IPS-15b (cell line): ENCODE measurements at regions not wholly inside any gene's neighbourhood (a gene's known extent, or its start where the extent isn't known, plus 50 kb on each side); places are given as distances from the start of the nearest gene placed in this dataset.

Experiments
- H3K27me3 ChIP-seq: one replicate; pipeline ENCODE4 v1.6.1; 2013; ENCODE audit warnings: low read length; ENCODE audit not compliant: control insufficient read depth, insufficient read depth
- H3K36me3 ChIP-seq: one replicate; pipeline ENCODE4 v1.6.1; 2013; ENCODE audit warnings: low read length; ENCODE audit not compliant: control insufficient read depth, insufficient read depth
- H3K4me1 ChIP-seq: one replicate; pipeline ENCODE4 v1.6.1; 2013; ENCODE audit warnings: mild to moderate bottlenecking, low read length; ENCODE audit not compliant: control insufficient read depth, insufficient read depth
- H3K4me3 ChIP-seq: one replicate; pipeline ENCODE4 v1.5.1; 2013; ENCODE audit warnings: low read depth, low read length
- H3K9ac ChIP-seq: one replicate; pipeline ENCODE4 v1.6.1; 2013; ENCODE audit warnings: low read depth, mild to moderate bottlenecking, low read length
- H3K9me3 ChIP-seq: one replicate; pipeline ENCODE4 v1.6.1; 2013; ENCODE audit warnings: mild to moderate bottlenecking, low read length; ENCODE audit not compliant: control insufficient read depth, insufficient read depth

- no peaks in the 10 kb centered on the region for H3K36me3 ChIP-seq
- H3K27me3 ChIP-seq: no peaks in the 10 kb centered on the region
- H3K9me3 ChIP-seq: no peaks in the 10 kb centered on the region
- no peak overlapping the region for H3K9ac ChIP-seq
- no peaks in the 10 kb centered on the region for H3K4me1 ChIP-seq
- no peak overlapping the region for H3K4me3 ChIP-seq
These were observed 2203.6 kb downstream of the PCDH9 start for GRCh38 chr13:65026505-65026904.

DNA sequence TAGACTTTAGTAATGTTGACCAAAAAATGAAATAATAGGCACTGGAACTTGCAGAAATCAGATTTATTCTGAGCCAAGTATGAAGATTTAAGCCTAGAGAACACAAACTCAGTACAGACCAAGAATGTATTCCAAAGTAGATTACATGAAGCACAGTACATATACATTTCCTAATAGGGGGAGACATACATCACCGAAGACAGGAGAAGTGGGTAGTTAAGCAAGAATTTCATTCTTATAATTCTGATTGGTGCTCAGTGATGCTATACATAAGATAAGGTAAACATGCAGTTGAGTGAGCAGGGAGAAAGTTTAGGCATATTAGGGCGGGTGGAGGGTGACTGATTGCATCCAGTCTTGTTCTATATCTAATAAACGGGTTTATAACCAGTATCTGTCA is 2218.8 kb downstream of the PCDH9 start:
- H3K9me3 ChIP-seq: no peaks in the 10 kb centered on the region
- H3K4me1 ChIP-seq: no peaks in the 10 kb centered on the region
- H3K9ac ChIP-seq: no peak overlapping the region
- no peaks in the 10 kb centered on the region for H3K36me3 ChIP-seq
- no peak overlapping the region for H3K4me3 ChIP-seq
- H3K27me3 ChIP-seq: peaks cover 17% of the 10 kb centered on the region

DNA sequence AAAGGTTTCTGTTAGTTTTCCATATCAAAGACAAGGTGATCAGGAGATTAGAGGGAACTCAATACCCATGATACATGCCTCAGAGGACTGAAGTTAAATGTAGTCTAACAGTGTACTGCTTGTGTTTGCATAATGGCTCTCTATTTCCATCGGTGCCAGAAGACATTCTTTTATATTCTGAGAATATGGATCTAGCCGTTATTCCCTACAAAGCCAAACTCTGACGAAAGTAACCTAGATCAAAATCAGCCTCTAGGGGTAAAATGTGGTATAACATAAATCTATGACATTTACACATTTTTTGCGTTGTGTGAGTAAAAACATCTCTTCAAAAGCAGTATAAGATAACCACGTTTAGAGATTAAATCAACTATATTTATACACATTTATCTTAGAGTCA is 2232.7 kb downstream of the PCDH9 start:
- Histone ChIP-seq H3K4me3 (no peak overlapping the region), H3K4me1 (no peaks in the 10 kb centered on the region)

DNA sequence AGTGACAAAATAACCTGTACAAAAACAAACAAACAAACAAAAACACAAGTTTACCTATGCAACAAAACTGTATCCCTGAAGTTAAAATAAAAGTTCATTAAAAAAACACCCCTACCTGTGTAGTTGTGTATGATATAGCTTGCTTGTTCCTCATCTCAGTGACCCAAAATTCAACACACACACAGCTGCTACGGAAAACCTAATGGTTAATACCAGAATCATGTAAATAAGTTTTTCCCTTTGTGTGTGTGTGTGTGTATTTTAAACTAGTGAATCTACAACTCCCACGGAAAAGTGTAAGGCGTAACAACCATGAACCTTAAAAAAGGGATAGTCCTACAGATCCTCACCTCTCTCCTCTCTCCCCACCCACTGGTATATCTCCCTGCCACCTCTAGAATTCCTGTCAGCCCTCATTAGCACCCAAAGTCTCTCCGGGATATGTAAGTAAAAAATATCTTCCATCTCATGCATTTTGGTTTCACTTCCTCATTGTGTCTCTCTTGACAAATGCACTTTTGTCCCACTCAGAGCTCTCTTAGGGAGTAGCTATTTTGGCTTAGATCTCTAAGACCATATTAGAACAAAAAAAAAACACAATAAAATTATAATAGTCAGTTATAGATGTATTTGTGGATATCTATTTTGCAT is 2236.5 kb downstream of the PCDH9 start:
- Histone ChIP-seq H3K27me3 (no peaks in the 10 kb centered on the region), H3K9ac (no peak overlapping the region), H3K9me3 (no peaks in the 10 kb centered on the region), H3K36me3 (no peaks in the 10 kb centered on the region), H3K4me1 (no peaks in the 10 kb centered on the region), H3K4me3 (no peak overlapping the region)

More for the DNA sequence above, 2232.7 kb downstream of the PCDH9 start:
- Histone ChIP-seq H3K9ac (no peak overlapping the region), H3K9me3 (no peaks in the 10 kb centered on the region), H3K36me3 (no peaks in the 10 kb centered on the region), H3K27me3 (no peaks in the 10 kb centered on the region)

- H3K9me3 ChIP-seq: no peaks in the 10 kb centered on the region
- no peaks in the 10 kb centered on the region for H3K4me1 ChIP-seq
- H3K27me3 ChIP-seq: no peaks in the 10 kb centered on the region
- H3K36me3 ChIP-seq: no peaks in the 10 kb centered on the region
- H3K4me3 ChIP-seq: no peak overlapping the region
- no peak overlapping the region for H3K9ac ChIP-seq
These were observed 2237.8 kb downstream of the PCDH9 start for GRCh38 chr13:64992314-64992713.

DNA sequence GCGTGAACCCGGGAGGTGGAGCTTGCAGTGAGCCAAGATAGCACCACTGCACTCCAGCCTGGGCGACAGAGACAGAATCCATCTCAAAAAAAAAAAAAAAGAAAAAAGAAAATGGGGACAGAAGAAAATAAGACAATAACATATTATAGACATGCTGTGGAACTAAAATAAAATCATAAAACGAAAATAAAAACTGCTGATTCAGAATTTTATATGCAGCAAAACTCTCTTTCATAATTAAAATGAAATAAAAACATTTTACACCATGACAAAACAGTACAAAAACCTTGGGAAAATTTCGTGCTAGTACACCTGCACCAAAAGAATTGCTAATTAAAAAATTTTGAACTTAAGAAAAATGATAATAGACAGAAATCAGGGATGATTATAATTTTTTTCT is 2245.1 kb downstream of the PCDH9 start:
- H3K9ac ChIP-seq: no peak overlapping the region
- H3K4me3 ChIP-seq: no peak overlapping the region
- H3K27me3 ChIP-seq: no peaks in the 10 kb centered on the region
- H3K9me3 ChIP-seq: no peaks in the 10 kb centered on the region
- no peaks in the 10 kb centered on the region for H3K36me3 ChIP-seq
- H3K4me1 ChIP-seq: no peaks in the 10 kb centered on the region

DNA sequence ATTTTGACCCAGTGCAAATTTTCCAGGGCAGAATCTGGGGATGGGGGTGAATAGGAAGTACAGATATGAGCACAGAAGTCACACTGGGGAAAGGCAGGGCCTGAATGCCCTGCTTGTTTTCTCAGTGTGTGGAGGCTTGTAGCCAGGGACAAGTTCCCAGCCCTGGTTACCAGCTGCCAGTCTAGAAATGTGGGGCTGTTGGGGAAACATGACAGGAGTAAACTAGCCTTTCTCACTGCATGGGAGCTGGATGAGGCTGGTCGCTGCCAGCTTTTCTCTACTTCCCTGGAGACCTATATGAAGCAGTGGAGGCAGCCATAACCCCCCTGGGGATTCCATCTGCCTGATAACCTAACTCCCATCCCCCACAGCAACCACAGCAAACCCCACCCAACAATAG is 2267.7 kb downstream of the PCDH9 start:
- Histone ChIP-seq H3K27me3 (no peaks in the 10 kb centered on the region), H3K9me3 (no peaks in the 10 kb centered on the region)

GRCh38 chr13:64959276-64959675 is 2270.9 kb downstream of the PCDH9 start:
- H3K4me3 ChIP-seq: no peak overlapping the region
- no peaks in the 10 kb centered on the region for H3K36me3 ChIP-seq
- H3K4me1 ChIP-seq: no peaks in the 10 kb centered on the region
- no peaks in the 10 kb centered on the region for H3K9me3 ChIP-seq
- H3K9ac ChIP-seq: no peak overlapping the region
- H3K27me3 ChIP-seq: no peaks in the 10 kb centered on the region

More for the DNA sequence above, 2267.7 kb downstream of the PCDH9 start:
- H3K4me1 ChIP-seq: no peaks in the 10 kb centered on the region
- H3K9ac ChIP-seq: no peak overlapping the region
- no peaks in the 10 kb centered on the region for H3K36me3 ChIP-seq
- no peak overlapping the region for H3K4me3 ChIP-seq

GRCh38 chr13:64958106-64958505 is 2272.0 kb downstream of the PCDH9 start:
- no peak overlapping the region for H3K4me3 ChIP-seq
- H3K9me3 ChIP-seq: no peaks in the 10 kb centered on the region
- H3K9ac ChIP-seq: no peak overlapping the region
- no peaks in the 10 kb centered on the region for H3K27me3 ChIP-seq
- no peaks in the 10 kb centered on the region for H3K36me3 ChIP-seq
- no peaks in the 10 kb centered on the region for H3K4me1 ChIP-seq

DNA sequence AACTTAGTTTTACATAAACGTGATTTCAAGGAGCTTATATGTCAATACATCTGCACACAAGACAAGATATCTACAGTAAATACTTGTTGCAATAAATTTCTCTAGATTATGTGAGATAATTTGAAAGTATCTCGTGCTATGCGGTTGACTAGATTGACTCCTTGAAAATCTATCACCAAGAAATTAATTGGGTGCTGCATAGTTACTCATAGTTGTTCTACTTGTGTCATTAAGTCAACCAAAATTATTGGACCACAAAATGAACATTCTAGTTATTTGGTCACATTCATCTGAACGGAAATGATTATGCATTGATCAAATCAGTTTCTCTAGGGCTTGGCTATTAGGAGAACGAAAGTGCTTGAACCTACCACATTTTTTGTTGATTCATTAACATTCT is 2291.5 kb downstream of the PCDH9 start:
- no peaks in the 10 kb centered on the region for H3K27me3 ChIP-seq
- H3K4me3 ChIP-seq: no peak overlapping the region
- no peak overlapping the region for H3K9ac ChIP-seq
- no peaks in the 10 kb centered on the region for H3K9me3 ChIP-seq
- H3K36me3 ChIP-seq: no peaks in the 10 kb centered on the region
- H3K4me1 ChIP-seq: no peaks in the 10 kb centered on the region

DNA sequence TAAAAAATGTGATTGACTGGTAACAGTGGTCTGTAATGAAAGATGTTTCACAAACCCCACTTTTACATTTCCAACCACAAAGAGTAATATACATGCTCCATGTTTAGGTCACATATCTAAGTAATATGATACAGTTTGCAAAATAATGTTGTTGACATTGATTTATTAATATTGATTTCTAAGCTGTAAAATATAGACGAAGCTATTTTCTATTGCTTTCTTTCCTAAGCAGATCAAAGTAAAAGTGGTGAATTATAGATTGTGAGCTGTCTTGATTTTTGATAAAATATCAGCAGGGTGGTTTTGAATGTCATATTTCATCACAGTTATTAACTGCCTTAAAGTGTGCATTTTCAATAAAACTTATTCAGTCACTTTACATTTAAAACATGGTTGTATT is 2292.8 kb downstream of the PCDH9 start:
- no peaks in the 10 kb centered on the region for H3K27me3 ChIP-seq
- no peaks in the 10 kb centered on the region for H3K9me3 ChIP-seq
- H3K9ac ChIP-seq: no peak overlapping the region
- no peak overlapping the region for H3K4me3 ChIP-seq
- H3K4me1 ChIP-seq: no peaks in the 10 kb centered on the region
- no peaks in the 10 kb centered on the region for H3K36me3 ChIP-seq

GRCh38 chr13:64936879-64937278 is 2293.3 kb downstream of the PCDH9 start:
- Histone ChIP-seq H3K36me3 (no peaks in the 10 kb centered on the region), H3K9me3 (no peaks in the 10 kb centered on the region), H3K4me3 (no peak overlapping the region), H3K4me1 (no peaks in the 10 kb centered on the region), H3K9ac (no peak overlapping the region), H3K27me3 (no peaks in the 10 kb centered on the region)
